Endothelial cell of umbilical vein (primary cell): ENCODE measurements at regions not wholly inside any gene's neighbourhood (a gene's known extent, or its start where the extent isn't known, plus 50 kb on each side); places are given as distances from the start of the nearest gene placed in this dataset.

ENCODE experiments used
- BruUV-seq: library from RNA; stranded (reverse); fragments of 400-500 nt; replicated peaks from 2 replicates; lab custom pipeline; 2021; lab: Mats Ljungman, UMichigan
- CTCF ChIA-PET: fragments of 300-600, 350-600 bp; sonication (Branson Sonifier 250); formaldehyde crosslinking; loops from one replicate; lab custom pipeline; 2021; ENCODE audit warnings: antibody characterized with exemption, inconsistent platforms; lab: Charles Lee
- POLR2A ChIA-PET: fragments of 300-600, 350-600 bp; sonication (Branson Sonifier 250); formaldehyde crosslinking; loops from one replicate; lab custom pipeline; 2021; ENCODE audit warnings: antibody characterized with exemption, inconsistent platforms; lab: Charles Lee
- DNase-seq: peaks from one replicate; pipeline ENCODE4 v3.0.0-alpha.2; 2011; ENCODE audit warnings: low read depth, low spot score
- FAIRE-seq: peaks from 2 replicates; lab custom pipeline; 2011; peaks lifted over from hg19 to GRCh38; lab: Jason Lieb, UNC
- H2AFZ ChIP-seq: 2 replicates; pipeline ENCODE4 v1.6.0; 2012; ENCODE audit warnings: low read depth, low read length, control low read depth, inconsistent platforms
- H3K27ac ChIP-seq: 2 replicates; pipeline ENCODE4 v1.5.1; 2011; ENCODE audit warnings: low read depth, mild to moderate bottlenecking, control low read depth, low read length, moderate library complexity; ENCODE audit not compliant: insufficient read depth
- H3K27me3 ChIP-seq, 2 experiments: 2 replicates each; pipeline versions ENCODE4 v1.6.0 to v1.6.1; 2011; ENCODE audit warnings: low read length in 2 of 2, mixed read lengths in 1 of 2; ENCODE audit not compliant: control insufficient read depth in 2 of 2, insufficient read depth in 2 of 2
- H3K36me3 ChIP-seq, 2 experiments: 2 replicates in 1 of 2; 3 replicates in 1 of 2; pipeline ENCODE4 v1.5.1; 2011; ENCODE audit warnings: low read length in 2 of 2, mild to moderate bottlenecking in 1 of 2, moderate library complexity in 1 of 2; ENCODE audit not compliant: control insufficient read depth in 2 of 2, insufficient read depth in 2 of 2; ENCODE audit errors: extremely low read depth in 1 of 2
- H3K4me1 ChIP-seq: 3 replicates; pipeline ENCODE4 v1.5.1; 2011; ENCODE audit warnings: mild to moderate bottlenecking, low read length; ENCODE audit not compliant: control insufficient read depth, insufficient read depth; ENCODE audit errors: extremely low read depth
- H3K4me2 ChIP-seq: 2 replicates; pipeline ENCODE4 v1.6.1; 2011; ENCODE audit warnings: low read length, control low read depth, mixed read lengths; ENCODE audit not compliant: insufficient read depth
- H3K4me3 ChIP-seq, 3 experiments: fragments of 200-600 bp in 1 of 3; sonication (generic), shearing (Covaris generic) in 1 of 3; replicated peaks in 1 of 3; 2 replicates each; pipeline ENCODE4 v1.5.1; 2011 to 2016; ENCODE audit warnings: control low read depth in 3 of 3, low read length in 3 of 3, mild to moderate bottlenecking in 2 of 3, inconsistent platforms in 1 of 3, low read depth in 1 of 3, moderate library complexity in 1 of 3; ENCODE audit not compliant: insufficient read depth in 1 of 3
- H3K79me2 ChIP-seq: 2 replicates; pipeline ENCODE4 v1.6.0; 2012; ENCODE audit warnings: low read length, inconsistent platforms; ENCODE audit not compliant: control insufficient read depth, insufficient read depth
- H3K9ac ChIP-seq: replicated peaks from 2 replicates; pipeline ENCODE3; 2011; ENCODE audit warnings: low read length, control low read depth; ENCODE audit not compliant: insufficient read depth; ENCODE audit errors: extremely low read depth
- H3K9me1 ChIP-seq: replicated peaks from 3 replicates; pipeline ENCODE4 v1.6.0; 2011; ENCODE audit warnings: mild to moderate bottlenecking, low read length; ENCODE audit not compliant: control insufficient read depth, insufficient read depth; ENCODE audit errors: extremely low read depth
- H3K9me3 ChIP-seq: replicated peaks from 2 replicates; pipeline ENCODE4 v1.5.1; 2012; ENCODE audit warnings: low read length, inconsistent platforms; ENCODE audit not compliant: control insufficient read depth, insufficient read depth
- H4K20me1 ChIP-seq: replicated peaks from 2 replicates; pipeline ENCODE3; 2011; ENCODE audit warnings: mild to moderate bottlenecking, low read length; ENCODE audit not compliant: control insufficient read depth, insufficient read depth; ENCODE audit errors: extremely low read depth
- EZH2 ChIP-seq: IDR thresholded peaks from 2 replicates; pipeline ENCODE4 v1.6.1; 2012; ENCODE audit warnings: borderline replicate concordance, low read depth, mild to moderate bottlenecking, moderate library complexity, low read length, inconsistent platforms; ENCODE audit not compliant: severe bottlenecking
- FOS ChIP-seq: IDR thresholded peaks from 2 replicates; pipeline ENCODE4 v1.6.1; 2011; ENCODE audit warnings: mild to moderate bottlenecking, low read length, moderate library complexity, borderline replicate concordance; ENCODE audit not compliant: insufficient read depth
- GATA2 ChIP-seq: IDR thresholded peaks from 2 replicates; pipeline ENCODE4 v1.7.0; 2011; ENCODE audit warnings: low read depth, mild to moderate bottlenecking, moderate library complexity, mixed read lengths, low read length; ENCODE audit not compliant: insufficient read length, insufficient read depth
- JUN ChIP-seq: IDR thresholded peaks from 2 replicates; pipeline ENCODE4 v1.6.1; 2011; ENCODE audit warnings: borderline replicate concordance, low read depth; ENCODE audit not compliant: insufficient read length, insufficient read depth
- MYC ChIP-seq: IDR thresholded peaks from one replicate; pipeline ENCODE4 v1.6.1; 2011; ENCODE audit warnings: mild to moderate bottlenecking, low read depth, low read length
- POLR2A ChIP-seq: IDR thresholded peaks from 2 replicates; pipeline ENCODE4 v1.6.1; 2012; ENCODE audit warnings: low read depth, mild to moderate bottlenecking, control low read depth, low read length
- POLR2AphosphoS5 ChIP-seq: IDR thresholded peaks from 2 replicates; pipeline ENCODE4 v1.6.1; 2012; ENCODE audit warnings: low read depth, mild to moderate bottlenecking, control low read depth, low read length, moderate library complexity; ENCODE audit not compliant: insufficient read depth
- dilution Hi-C: fragments of 300-500 bp; cut with MboI; formaldehyde crosslinking; loops from one replicate; pipeline ENCODE4 v1.15.0; 2019; ENCODE audit warnings: low sequenced_read_pairs; ENCODE audit not compliant: extremely low pct_ligation_motif_present
- intact Hi-C: fragments of 100-400 bp; cut with micrococcal nuclease; formaldehyde crosslinking; loops from one replicate; pipeline ENCODE4 v1.10.0; 2022
- TF ChIP-seq, protein P1 (sequence below), 2 donors: IDR thresholded peaks; 1 replicate in 1 of 2; 2 replicates in 1 of 2; pipeline ENCODE4 v1.5.1; 2011; ENCODE audit warnings: low read length in 2 of 2, mild to moderate bottlenecking in 2 of 2, moderate library complexity in 2 of 2, control low read depth in 1 of 2, inconsistent platforms in 1 of 2, low read depth in 1 of 2; ENCODE audit not compliant: insufficient read depth in 1 of 2; ENCODE audit errors: extremely low read depth in 1 of 2
- TF ChIP-seq, protein P2 (sequence below): IDR thresholded peaks from 2 replicates; pipeline ENCODE4 v1.6.1; 2011; ENCODE audit not compliant: insufficient read depth, insufficient read length

DNA sequence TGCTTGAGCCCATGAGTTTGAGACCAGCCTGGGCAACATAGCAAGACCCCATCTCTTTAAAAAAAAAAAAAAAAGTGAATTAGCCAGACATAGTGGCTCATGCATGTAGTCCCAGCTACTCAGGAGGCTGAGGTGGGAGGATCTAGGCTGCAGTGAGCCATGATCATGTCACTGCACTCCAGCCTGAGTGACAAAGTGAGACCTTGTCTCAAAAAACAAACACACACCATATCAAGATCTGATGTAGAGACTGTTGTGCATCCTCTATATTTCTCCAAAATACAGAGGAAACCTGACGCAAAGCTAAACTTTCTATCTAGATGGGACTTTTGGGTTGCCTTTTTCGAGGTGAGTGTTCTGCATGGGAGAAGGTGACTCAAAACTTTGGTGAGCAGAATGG is 77.4 kb upstream of the SLC8A3 start:
- Histone ChIP-seq H3K27ac (no peak overlapping the region), H3K4me2 (no peak overlapping the region), H3K36me3 (no peaks in the 10 kb centered on the region), H3K4me1 (no peaks in the 10 kb centered on the region), H3K79me2 (no peaks in the 10 kb centered on the region), H2AFZ (no peak overlapping the region), H3K9me1 (no peaks in the 10 kb centered on the region), H3K9me3 (no peaks in the 10 kb centered on the region), H3K4me3 (no peak overlapping the region), H4K20me1 (no peaks in the 10 kb centered on the region), H3K27me3 (no peaks in the 10 kb centered on the region), H3K9ac (no peak overlapping the region)
- CTCF ChIA-PET, result no interaction called here
- DNase-seq (no peak), FAIRE-seq (no peak)
- POLR2A ChIA-PET, result no interaction called here
- intact Hi-C loops (no loop called here), dilution Hi-C loops (no loop called here)
- BruUV-seq, result no TSS peak
- no peak for TF ChIP-seq POLR2A
- TF ChIP-seq JUN, result no peak
- no peak for TF ChIP-seq POLR2AphosphoS5
- TF ChIP-seq GATA2, result no peak
- TF ChIP-seq EZH2, result no peak
- TF ChIP-seq, protein P1, sequence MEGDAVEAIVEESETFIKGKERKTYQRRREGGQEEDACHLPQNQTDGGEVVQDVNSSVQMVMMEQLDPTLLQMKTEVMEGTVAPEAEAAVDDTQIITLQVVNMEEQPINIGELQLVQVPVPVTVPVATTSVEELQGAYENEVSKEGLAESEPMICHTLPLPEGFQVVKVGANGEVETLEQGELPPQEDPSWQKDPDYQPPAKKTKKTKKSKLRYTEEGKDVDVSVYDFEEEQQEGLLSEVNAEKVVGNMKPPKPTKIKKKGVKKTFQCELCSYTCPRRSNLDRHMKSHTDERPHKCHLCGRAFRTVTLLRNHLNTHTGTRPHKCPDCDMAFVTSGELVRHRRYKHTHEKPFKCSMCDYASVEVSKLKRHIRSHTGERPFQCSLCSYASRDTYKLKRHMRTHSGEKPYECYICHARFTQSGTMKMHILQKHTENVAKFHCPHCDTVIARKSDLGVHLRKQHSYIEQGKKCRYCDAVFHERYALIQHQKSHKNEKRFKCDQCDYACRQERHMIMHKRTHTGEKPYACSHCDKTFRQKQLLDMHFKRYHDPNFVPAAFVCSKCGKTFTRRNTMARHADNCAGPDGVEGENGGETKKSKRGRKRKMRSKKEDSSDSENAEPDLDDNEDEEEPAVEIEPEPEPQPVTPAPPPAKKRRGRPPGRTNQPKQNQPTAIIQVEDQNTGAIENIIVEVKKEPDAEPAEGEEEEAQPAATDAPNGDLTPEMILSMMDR (IDR thresholded peaks at IDR 0.05; ENCODE audit: extremely low read depth in 1 of 2, insufficient read depth in 1 of 2, low read depth in 1 of 2, low read length in 2 of 2), result no peak
- TF ChIP-seq FOS, result no peak
- no peak for TF ChIP-seq MYC
- TF ChIP-seq, protein P2, sequence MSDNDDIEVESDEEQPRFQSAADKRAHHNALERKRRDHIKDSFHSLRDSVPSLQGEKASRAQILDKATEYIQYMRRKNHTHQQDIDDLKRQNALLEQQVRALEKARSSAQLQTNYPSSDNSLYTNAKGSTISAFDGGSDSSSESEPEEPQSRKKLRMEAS, result no peak
